Astrocyte (in vitro differentiated cells and primary cell): ENCODE measurements at regions not wholly inside any gene's neighbourhood (a gene's known extent, or its start where the extent isn't known, plus 50 kb on each side); places are given as distances from the start of the nearest gene placed in this dataset.
A peak's percentile ranks its signal among the peaks of the same experiment; 100 is the strongest.

Experiments
- DNase-seq: peaks from one replicate; pipeline ENCODE4 v3.0.0-alpha.2; 2010; ENCODE audit warnings: low read depth
- FAIRE-seq: peaks from 2 replicates; lab custom pipeline; 2011; peaks lifted over from hg19 to GRCh38; lab: Jason Lieb, UNC
- H2AFZ ChIP-seq: 2 replicates; pipeline ENCODE4 v1.6.0; 2012; ENCODE audit warnings: low read depth, low read length, inconsistent platforms
- H3K27ac ChIP-seq: 2 replicates; pipeline ENCODE4 v1.5.1; 2011; ENCODE audit warnings: low read depth, low read length, inconsistent platforms
- H3K27me3 ChIP-seq: 2 replicates; pipeline ENCODE4 v1.6.0; 2011; ENCODE audit warnings: low read length, inconsistent platforms; ENCODE audit not compliant: insufficient read depth
- H3K36me3 ChIP-seq: 2 replicates; pipeline ENCODE4 v1.5.1; 2011; ENCODE audit warnings: low read length, inconsistent platforms; ENCODE audit not compliant: insufficient read depth
- H3K4me1 ChIP-seq: 2 replicates; pipeline ENCODE4 v1.5.1; 2011; ENCODE audit warnings: low read length, inconsistent platforms; ENCODE audit not compliant: insufficient read depth
- H3K4me2 ChIP-seq: 2 replicates; pipeline ENCODE4 v1.6.0; 2012; ENCODE audit warnings: low read length, inconsistent platforms
- H3K4me3 ChIP-seq: 2 replicates; pipeline ENCODE4 v1.5.1; 2011; ENCODE audit warnings: low read depth, mild to moderate bottlenecking, low read length, inconsistent platforms; ENCODE audit not compliant: insufficient read depth
- H3K79me2 ChIP-seq: 2 replicates; pipeline ENCODE4 v1.6.0; 2012; ENCODE audit warnings: mild to moderate bottlenecking, low read length, inconsistent platforms; ENCODE audit not compliant: insufficient read depth
- H3K9ac ChIP-seq: 2 replicates; pipeline ENCODE4 v1.6.0; 2012; ENCODE audit warnings: mild to moderate bottlenecking, low read length, inconsistent platforms
- H3K9me3 ChIP-seq: 2 replicates; pipeline ENCODE4 v1.5.1; 2012; ENCODE audit warnings: low read depth, mild to moderate bottlenecking, low read length, inconsistent platforms; ENCODE audit not compliant: insufficient read depth
- H4K20me1 ChIP-seq: 2 replicates; pipeline ENCODE4 v1.6.0; 2012; ENCODE audit warnings: low read length, inconsistent platforms; ENCODE audit not compliant: insufficient read depth
- H3K27ac Mint-ChIP-seq: one replicate; pipeline ENCODE4 v1.8.0; 2021; ENCODE audit warnings: mild to moderate bottlenecking, mixed read lengths; ENCODE audit not compliant: unreplicated experiment
- H3K27me3 Mint-ChIP-seq: one replicate; pipeline ENCODE4 v1.8.0; 2021; ENCODE audit warnings: low read depth, mixed read lengths; ENCODE audit not compliant: unreplicated experiment
- H3K36me3 Mint-ChIP-seq: one replicate; pipeline ENCODE4 v1.8.0; 2021; ENCODE audit warnings: low read depth, mixed read lengths; ENCODE audit not compliant: unreplicated experiment
- H3K4me1 Mint-ChIP-seq: one replicate; pipeline ENCODE4 v1.8.0; 2021; ENCODE audit warnings: low read depth, mixed read lengths; ENCODE audit not compliant: unreplicated experiment
- H3K4me3 Mint-ChIP-seq: one replicate; pipeline ENCODE4 v1.8.0; 2021; ENCODE audit warnings: mild to moderate bottlenecking, moderate library complexity, mixed read lengths; ENCODE audit not compliant: unreplicated experiment
- H3K9me3 Mint-ChIP-seq: one replicate; pipeline ENCODE4 v1.8.0; 2021; ENCODE audit warnings: mild to moderate bottlenecking, mixed read lengths; ENCODE audit not compliant: unreplicated experiment
- EZH2 ChIP-seq: IDR thresholded peaks from 2 replicates; pipeline ENCODE4 v1.6.1; 2012; ENCODE audit warnings: mild to moderate bottlenecking, low read length, inconsistent platforms; ENCODE audit not compliant: insufficient read depth
- TF ChIP-seq, protein P1 (sequence below): IDR thresholded peaks from 2 replicates; pipeline ENCODE4 v1.5.1; 2011; ENCODE audit warnings: low read depth, mild to moderate bottlenecking, inconsistent platforms, low read length, moderate library complexity; ENCODE audit not compliant: insufficient read depth

DNA sequence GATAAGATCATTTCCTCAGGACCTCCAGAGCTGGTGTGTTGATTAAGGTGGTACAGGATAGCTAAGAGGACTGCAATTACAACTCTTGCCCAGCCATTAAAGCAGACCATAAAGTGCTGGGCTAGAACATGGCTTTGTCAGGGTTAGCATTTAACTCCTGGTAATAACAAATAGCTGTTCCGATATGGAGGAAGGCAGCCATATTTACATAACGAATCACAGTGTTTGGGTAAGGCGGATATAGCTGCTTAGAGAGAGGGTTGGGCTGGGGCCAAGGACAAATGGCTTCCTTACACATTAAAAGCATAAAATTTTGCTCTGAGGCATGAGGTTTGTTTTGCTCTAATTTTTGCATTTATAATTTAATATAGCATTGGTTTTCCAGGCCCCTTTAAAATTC lies 297.7 kb upstream of the DDHD1 start:
- Histone ChIP-seq H3K9me3 (no peaks in the 10 kb centered on the region), H4K20me1 (no peaks in the 10 kb centered on the region), H3K4me2 (peak overlapping the region; percentile 34), H3K79me2 (no peaks in the 10 kb centered on the region), H3K4me1 (peaks cover 4% of the 10 kb centered on the region), H3K9ac (no peak overlapping the region), H3K27ac (no peak overlapping the region), H3K36me3 (no peaks in the 10 kb centered on the region), H2AFZ (peak overlapping the region; percentile 59), H3K27me3 (no peaks in the 10 kb centered on the region), H3K4me3 (no peak overlapping the region)
- no peak for TF ChIP-seq EZH2
- TF ChIP-seq, protein P1, sequence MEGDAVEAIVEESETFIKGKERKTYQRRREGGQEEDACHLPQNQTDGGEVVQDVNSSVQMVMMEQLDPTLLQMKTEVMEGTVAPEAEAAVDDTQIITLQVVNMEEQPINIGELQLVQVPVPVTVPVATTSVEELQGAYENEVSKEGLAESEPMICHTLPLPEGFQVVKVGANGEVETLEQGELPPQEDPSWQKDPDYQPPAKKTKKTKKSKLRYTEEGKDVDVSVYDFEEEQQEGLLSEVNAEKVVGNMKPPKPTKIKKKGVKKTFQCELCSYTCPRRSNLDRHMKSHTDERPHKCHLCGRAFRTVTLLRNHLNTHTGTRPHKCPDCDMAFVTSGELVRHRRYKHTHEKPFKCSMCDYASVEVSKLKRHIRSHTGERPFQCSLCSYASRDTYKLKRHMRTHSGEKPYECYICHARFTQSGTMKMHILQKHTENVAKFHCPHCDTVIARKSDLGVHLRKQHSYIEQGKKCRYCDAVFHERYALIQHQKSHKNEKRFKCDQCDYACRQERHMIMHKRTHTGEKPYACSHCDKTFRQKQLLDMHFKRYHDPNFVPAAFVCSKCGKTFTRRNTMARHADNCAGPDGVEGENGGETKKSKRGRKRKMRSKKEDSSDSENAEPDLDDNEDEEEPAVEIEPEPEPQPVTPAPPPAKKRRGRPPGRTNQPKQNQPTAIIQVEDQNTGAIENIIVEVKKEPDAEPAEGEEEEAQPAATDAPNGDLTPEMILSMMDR: no peak
- no peak for FAIRE-seq
- DNase-seq: peak; percentile 31
- Mint-ChIP-seq H3K36me3 (no peaks in the 10 kb centered on the region), H3K27me3 (no peaks in the 10 kb centered on the region), H3K4me1 (peaks cover 2% of the 10 kb centered on the region), H3K4me3 (no peak overlapping the region), H3K9me3 (peaks cover 7% of the 10 kb centered on the region), H3K27ac (no peak overlapping the region)

DNA sequence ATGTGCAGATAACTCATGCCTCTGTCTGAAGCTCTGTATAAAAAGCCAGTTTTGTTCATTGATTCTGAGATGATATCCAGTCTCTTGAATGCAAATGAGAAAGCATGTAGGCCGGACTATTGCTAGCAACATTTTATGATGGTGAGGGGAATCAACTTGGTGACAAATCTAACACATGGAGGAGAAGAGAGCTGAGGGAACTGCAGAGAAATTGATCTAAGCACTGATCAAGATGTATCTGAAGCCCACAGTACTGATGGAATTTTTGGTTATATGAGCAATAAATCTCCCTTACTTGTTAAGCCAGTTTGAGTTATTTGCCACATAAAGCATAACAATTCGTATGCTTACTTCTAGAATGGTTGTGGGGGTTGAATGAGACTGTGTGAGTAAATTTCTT lies 295.6 kb upstream of the DDHD1 start:
- H3K27ac Mint-ChIP-seq: no peak overlapping the region
- no peak overlapping the region for H3K4me2 ChIP-seq
- H3K36me3 Mint-ChIP-seq: no peaks in the 10 kb centered on the region

DNA sequence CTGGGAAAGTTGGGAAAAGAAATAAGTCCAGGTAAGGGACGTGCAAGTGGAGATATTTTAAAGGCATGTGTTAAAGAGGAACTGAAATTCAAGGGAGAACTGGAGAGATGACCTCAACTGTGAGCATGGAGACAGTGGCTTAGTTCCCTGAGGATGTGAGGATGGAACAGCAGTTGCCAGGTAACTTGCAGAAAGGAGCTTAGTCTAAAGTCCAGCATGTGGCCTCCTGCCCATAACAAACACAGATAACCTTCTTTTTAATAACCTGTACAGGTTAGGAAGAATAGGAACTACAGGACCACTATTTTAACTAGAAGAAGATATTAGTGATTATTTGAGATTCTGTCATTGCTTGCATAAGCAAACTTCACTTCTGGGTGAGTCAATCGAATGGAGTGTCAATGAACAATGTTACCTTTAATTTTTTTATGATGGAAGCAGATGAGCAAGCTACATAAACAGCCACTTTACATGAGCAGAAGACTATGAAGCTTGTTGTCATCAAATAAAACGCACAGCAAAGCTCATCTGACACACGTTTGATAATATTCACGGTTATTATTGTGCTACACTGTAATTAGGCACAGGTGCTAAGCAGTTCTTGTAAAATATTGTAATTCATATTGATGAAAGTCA lies 291.7 kb upstream of the DDHD1 start:
- Mint-ChIP-seq H3K4me3 (no peak overlapping the region), H3K4me1 (no peaks in the 10 kb centered on the region), H3K27me3 (no peaks in the 10 kb centered on the region), H3K27ac (no peak overlapping the region), H3K9me3 (peaks cover 7% of the 10 kb centered on the region), H3K36me3 (no peaks in the 10 kb centered on the region)
- no peaks in the 10 kb centered on the region for H3K27me3 ChIP-seq
- no peak overlapping the region for H3K4me2 ChIP-seq
- no peaks in the 10 kb centered on the region for H3K4me1 ChIP-seq
- H3K27ac ChIP-seq: no peak overlapping the region
- no peaks in the 10 kb centered on the region for H3K9me3 ChIP-seq
- H2AFZ ChIP-seq: no peak overlapping the region
- DNase-seq: no peak
- H3K79me2 ChIP-seq: no peaks in the 10 kb centered on the region
- no peaks in the 10 kb centered on the region for H4K20me1 ChIP-seq
- no peak for FAIRE-seq
- H3K9ac ChIP-seq: no peak overlapping the region
- TF ChIP-seq, protein P1: no peak
- TF ChIP-seq EZH2: no peak
- H3K4me3 ChIP-seq: no peak overlapping the region
- no peaks in the 10 kb centered on the region for H3K36me3 ChIP-seq

More for the DNA sequence above, 295.6 kb upstream of the DDHD1 start:
- Histone ChIP-seq H4K20me1 (no peaks in the 10 kb centered on the region), H3K4me3 (no peak overlapping the region), H3K36me3 (no peaks in the 10 kb centered on the region), H3K79me2 (no peaks in the 10 kb centered on the region), H2AFZ (no peak overlapping the region), H3K9ac (no peak overlapping the region), H3K4me1 (peaks cover 4% of the 10 kb centered on the region), H3K27me3 (no peaks in the 10 kb centered on the region), H3K9me3 (no peaks in the 10 kb centered on the region), H3K27ac (no peak overlapping the region)
- peak; percentile 39 for FAIRE-seq
- peaks cover 2% of the 10 kb centered on the region for H3K4me1 Mint-ChIP-seq
- H3K27me3 Mint-ChIP-seq: no peaks in the 10 kb centered on the region
- H3K9me3 Mint-ChIP-seq: peaks cover 7% of the 10 kb centered on the region
- no peak for DNase-seq
- no peak overlapping the region for H3K4me3 Mint-ChIP-seq
- TF ChIP-seq EZH2: no peak
- TF ChIP-seq, protein P1: no peak
